Spleen (tissue), 7 donors: ENCODE measurements at regions not wholly inside any gene's neighbourhood (a gene's known extent, or its start where the extent isn't known, plus 50 kb on each side); places are given as distances from the start of the nearest gene placed in this dataset.

Experiments
- POLR2A ChIP-seq, 3 donors: fragments of 450-650 bp; IDR thresholded peaks; one replicate each; pipeline ENCODE4 v1.5.1; 2017; ENCODE audit warnings: antibody characterized with exemption in 3 of 3, mild to moderate bottlenecking in 1 of 3
- TF ChIP-seq, protein P1 (sequence below), 11 experiments: fragments of 200-600 bp in 7 of 11; fragments of 450-650 bp in 4 of 11; sonication (generic) in 4 of 11; IDR thresholded peaks in 8 of 11; conservative IDR thresholded peaks in 3 of 11; 1 replicate in 7 of 11; 2 replicates in 4 of 11; pipeline versions ENCODE4 v1.4.0 to v1.8.0; 2016 to 2021; ENCODE audit warnings: antibody characterized with exemption in 11 of 11, inconsistent platforms in 4 of 11, mild to moderate bottlenecking in 1 of 11
- donor health status: DM: no; HTN: no; CAD: no; lungs with moderate emphysema.
- donor health status: DM: no; HTN: no; CAD: no.
- donor health status: DM: no; HTN: no; CAD: no.

DNA sequence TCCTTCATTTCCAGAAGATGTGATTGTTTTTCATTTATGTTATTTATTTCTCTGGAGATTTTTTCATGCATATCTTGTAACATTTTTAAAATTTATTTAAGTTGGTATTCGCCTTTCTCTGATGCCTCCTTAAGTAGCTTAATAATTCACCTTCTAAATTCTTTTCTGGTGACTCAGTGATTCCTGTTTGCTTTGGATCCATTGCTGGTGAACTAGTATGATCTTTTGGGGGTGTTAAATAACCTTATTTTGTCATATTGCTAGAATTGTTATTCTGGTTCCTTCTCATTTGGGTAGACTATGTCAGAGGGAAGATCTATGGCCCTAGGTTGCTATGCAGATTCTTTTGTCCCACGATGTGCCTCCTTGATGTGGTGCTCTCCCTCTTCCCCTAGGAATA is 1347.2 kb upstream of the B3GALT2 start:
- TF ChIP-seq, protein P1, sequence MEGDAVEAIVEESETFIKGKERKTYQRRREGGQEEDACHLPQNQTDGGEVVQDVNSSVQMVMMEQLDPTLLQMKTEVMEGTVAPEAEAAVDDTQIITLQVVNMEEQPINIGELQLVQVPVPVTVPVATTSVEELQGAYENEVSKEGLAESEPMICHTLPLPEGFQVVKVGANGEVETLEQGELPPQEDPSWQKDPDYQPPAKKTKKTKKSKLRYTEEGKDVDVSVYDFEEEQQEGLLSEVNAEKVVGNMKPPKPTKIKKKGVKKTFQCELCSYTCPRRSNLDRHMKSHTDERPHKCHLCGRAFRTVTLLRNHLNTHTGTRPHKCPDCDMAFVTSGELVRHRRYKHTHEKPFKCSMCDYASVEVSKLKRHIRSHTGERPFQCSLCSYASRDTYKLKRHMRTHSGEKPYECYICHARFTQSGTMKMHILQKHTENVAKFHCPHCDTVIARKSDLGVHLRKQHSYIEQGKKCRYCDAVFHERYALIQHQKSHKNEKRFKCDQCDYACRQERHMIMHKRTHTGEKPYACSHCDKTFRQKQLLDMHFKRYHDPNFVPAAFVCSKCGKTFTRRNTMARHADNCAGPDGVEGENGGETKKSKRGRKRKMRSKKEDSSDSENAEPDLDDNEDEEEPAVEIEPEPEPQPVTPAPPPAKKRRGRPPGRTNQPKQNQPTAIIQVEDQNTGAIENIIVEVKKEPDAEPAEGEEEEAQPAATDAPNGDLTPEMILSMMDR (IDR thresholded peaks at IDR 0.05 in 8 of 11, conservative IDR thresholded peaks at IDR 0.05 in 3 of 11), result no peak
- TF ChIP-seq POLR2A (IDR thresholded peaks at IDR 0.05), result no peak
